ENCODE measurements at regions not wholly inside any gene's neighbourhood (a gene's known extent, or its start where the extent isn't known, plus 50 kb on each side); places are given as distances from the start of the nearest gene placed in this dataset.

DNA sequence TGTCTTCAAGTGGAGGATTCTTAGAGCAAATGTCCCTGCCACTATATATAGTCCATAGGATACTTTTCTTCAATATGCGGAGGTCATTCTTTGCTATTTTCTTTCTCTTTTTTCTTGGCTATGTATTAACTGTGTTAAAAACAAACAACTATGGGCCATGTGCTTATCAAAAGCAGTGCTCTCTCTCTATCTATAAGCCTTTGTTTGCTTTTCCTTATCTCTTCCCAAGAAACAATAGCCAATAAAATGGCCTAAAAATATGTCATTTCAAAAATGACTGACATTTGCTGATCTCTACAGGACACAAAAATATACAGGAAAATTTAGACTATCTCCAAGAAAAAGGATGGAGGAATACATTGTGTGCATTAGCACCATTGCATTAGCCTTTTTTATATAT, 212.1 kb downstream of the MAF start:
- WGBS (ENCODE audit: insufficient coverage, low coverage, missing lambda C conversion rate) = 25% methylated on average over 1 of the region's 1 CpG
- TF ChIP-seq FOXA3 (CRISPR knock-in tag; conservative IDR thresholded peaks at IDR 0.05 in 1 of 2, IDR thresholded peaks at IDR 0.05 in 1 of 2) = peak in 1 of 2 experiments; percentile 77; a peak in 2 of 4 replicates
- peak; percentile 88 for TF ChIP-seq SOX6 (IDR thresholded peaks at IDR 0.05)
- no peak for TF ChIP-seq ZNF79 (CRISPR knock-in tag; IDR thresholded peaks at IDR 0.05; ENCODE audit: low read depth)
- no peak for TF ChIP-seq SAP30 (IDR thresholded peaks at IDR 0.05; ENCODE audit: borderline replicate concordance, insufficient read depth, low read depth, low read length, poor library complexity, severe bottlenecking)
- H3K36me3 ChIP-seq (ENCODE audit: control insufficient read depth, insufficient read depth, low read length) = no peaks in the 10 kb centered on the region
- H4K20me1 ChIP-seq (replicated peaks; ENCODE audit: control insufficient read depth, insufficient read depth, low read length) = no peaks in the 10 kb centered on the region
- BruUV-seq (replicated peaks) = no TSS peak
- intact Hi-C loops (cut with micrococcal nuclease) (no loop called here), in situ Hi-C loops (cut with MboI) (no loop called here)
- no peak overlapping the region for H3K9ac ChIP-seq (ENCODE audit: insufficient read depth in 1 of 2, low read depth in 2 of 2, low read length in 2 of 2)
- POLR2A ChIA-PET = no interaction called here
- ATAC-seq (no peak), DNase-seq (ENCODE audit: extremely low read depth in 1 of 4, low spot score in 3 of 4) (no peak), FAIRE-seq (no peak)
- CTCF ChIA-PET (ENCODE audit: low intra/inter-chr PET ratio) = no interaction called here
- H3K9me3 ChIP-seq (replicated peaks; ENCODE audit: control insufficient read depth, insufficient read depth, low read depth, low read length) = no peaks in the 10 kb centered on the region
- no peak overlapping the region for H2AFZ ChIP-seq (ENCODE audit: low read depth, low read length)
- no peak overlapping the region for H3K27ac ChIP-seq (ENCODE audit: extremely low read depth, low read depth, low read length)
- H3K27me3 ChIP-seq (ENCODE audit: control insufficient read depth in 2 of 2, insufficient read depth in 2 of 2, low read length in 2 of 2) = peaks cover 6 to 13% of the 10 kb centered on the region in 2 experiments; a peak in 3 of 5 replicates
- no peaks in the 10 kb centered on the region for H3K79me2 ChIP-seq (ENCODE audit: control insufficient read depth, insufficient read depth, low read length)
- no peaks in the 10 kb centered on the region for H3K4me1 ChIP-seq (replicated peaks in 1 of 2; ENCODE audit: control insufficient read depth in 2 of 2, insufficient read depth in 2 of 2, low read length in 2 of 2)
- no peak overlapping the region for H3K4me2 ChIP-seq (ENCODE audit: insufficient read depth, low read length)
- H3K9me1 ChIP-seq (ENCODE audit: control insufficient read depth, insufficient read depth, low read length) = no peaks in the 10 kb centered on the region
- H3K4me3 ChIP-seq = no peak overlapping the region

DNA sequence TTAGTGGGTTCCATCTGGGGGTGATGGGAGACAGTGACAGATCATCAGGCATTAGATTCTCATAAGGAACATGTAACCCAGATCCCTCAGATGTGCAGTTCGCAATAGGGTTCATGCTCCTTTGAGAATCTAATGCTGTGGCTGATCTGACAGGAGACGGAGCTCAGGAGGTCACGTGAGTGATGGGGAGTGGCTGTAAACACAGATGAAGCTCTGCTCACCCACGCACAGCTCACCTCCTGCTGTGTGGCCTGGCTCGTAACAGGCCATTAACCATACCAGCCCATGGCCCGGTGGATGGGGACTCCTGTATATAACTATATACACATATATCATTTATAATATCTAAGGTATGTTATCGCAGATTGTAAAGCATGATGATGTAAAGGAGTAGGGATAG, 214.2 kb downstream of the MAF start:
- intact Hi-C loops (cut with micrococcal nuclease) (no loop called here), in situ Hi-C loops (cut with MboI) (no loop called here)
- peak; percentile 32 for FAIRE-seq
- ChIA-PET POLR2A (interaction anchor here (0.5 to 1.5 kb wide), 4 partner anchors 8 to 14 kb away, joined by 3 to 4 read pairs (median 4); no protein-coding TSS in a partner anchor), CTCF (ENCODE audit: low intra/inter-chr PET ratio) (no interaction called here)
- H3K27ac ChIP-seq (ENCODE audit: extremely low read depth, low read depth, low read length) = no peak overlapping the region
- BruUV-seq (replicated peaks) = no TSS peak
- WGBS (ENCODE audit: insufficient coverage, low coverage, missing lambda C conversion rate) = 1% methylated on average over 7 of the region's 7 CpGs
- no peaks in the 10 kb centered on the region for H4K20me1 ChIP-seq (replicated peaks; ENCODE audit: control insufficient read depth, insufficient read depth, low read length)
- H3K27me3 ChIP-seq (ENCODE audit: control insufficient read depth in 2 of 2, insufficient read depth in 2 of 2, low read length in 2 of 2) = peaks cover 4 to 6% of the 10 kb centered on the region in 2 experiments; a peak in 2 of 5 replicates
- H3K9me1 ChIP-seq (ENCODE audit: control insufficient read depth, insufficient read depth, low read length) = no peaks in the 10 kb centered on the region
- no peaks in the 10 kb centered on the region for H3K4me1 ChIP-seq (replicated peaks in 1 of 2; ENCODE audit: control insufficient read depth in 2 of 2, insufficient read depth in 2 of 2, low read length in 2 of 2)
- no peaks in the 10 kb centered on the region for H3K79me2 ChIP-seq (ENCODE audit: control insufficient read depth, insufficient read depth, low read length)
- H3K9me3 ChIP-seq (replicated peaks; ENCODE audit: control insufficient read depth, insufficient read depth, low read depth, low read length) = no peaks in the 10 kb centered on the region
- no peak overlapping the region for H3K4me2 ChIP-seq (ENCODE audit: insufficient read depth, low read length)
- peak in 2 of 4 experiments; percentile 29 to 54 for DNase-seq (ENCODE audit: extremely low read depth in 1 of 4, low spot score in 3 of 4)
- no peak overlapping the region for H3K9ac ChIP-seq (ENCODE audit: insufficient read depth in 1 of 2, low read depth in 2 of 2, low read length in 2 of 2)
- H2AFZ ChIP-seq (ENCODE audit: low read depth, low read length) = no peak overlapping the region
- peak; percentile 87 for ATAC-seq
- no peaks in the 10 kb centered on the region for H3K36me3 ChIP-seq (ENCODE audit: control insufficient read depth, insufficient read depth, low read length)
- no peak overlapping the region for H3K4me3 ChIP-seq
- TF ChIP-seq BHLHE40 (IDR thresholded peaks at IDR 0.05; ENCODE audit: low read length) (peak; percentile 55; the same call in 1 of the 2 replicates), TEAD4 (IDR thresholded peaks at IDR 0.05; ENCODE audit: low read length) (no peak), TEAD4 (CRISPR knock-in tag; IDR thresholded peaks at IDR 0.05; ENCODE audit: borderline replicate concordance) (no peak), TFE3 (CRISPR knock-in tag; IDR thresholded peaks at IDR 0.05) (peak; percentile 79), EGR1 (conservative IDR thresholded peaks at IDR 0.05) (peak; percentile 69), SREBF1 (IDR thresholded peaks at IDR 0.05; ENCODE audit: borderline replicate concordance, low read depth, low read length) (no peak), NR1H2 (CRISPR knock-in tag; IDR thresholded peaks at IDR 0.05) (no peak)
- TF ChIP-seq, protein P1, sequence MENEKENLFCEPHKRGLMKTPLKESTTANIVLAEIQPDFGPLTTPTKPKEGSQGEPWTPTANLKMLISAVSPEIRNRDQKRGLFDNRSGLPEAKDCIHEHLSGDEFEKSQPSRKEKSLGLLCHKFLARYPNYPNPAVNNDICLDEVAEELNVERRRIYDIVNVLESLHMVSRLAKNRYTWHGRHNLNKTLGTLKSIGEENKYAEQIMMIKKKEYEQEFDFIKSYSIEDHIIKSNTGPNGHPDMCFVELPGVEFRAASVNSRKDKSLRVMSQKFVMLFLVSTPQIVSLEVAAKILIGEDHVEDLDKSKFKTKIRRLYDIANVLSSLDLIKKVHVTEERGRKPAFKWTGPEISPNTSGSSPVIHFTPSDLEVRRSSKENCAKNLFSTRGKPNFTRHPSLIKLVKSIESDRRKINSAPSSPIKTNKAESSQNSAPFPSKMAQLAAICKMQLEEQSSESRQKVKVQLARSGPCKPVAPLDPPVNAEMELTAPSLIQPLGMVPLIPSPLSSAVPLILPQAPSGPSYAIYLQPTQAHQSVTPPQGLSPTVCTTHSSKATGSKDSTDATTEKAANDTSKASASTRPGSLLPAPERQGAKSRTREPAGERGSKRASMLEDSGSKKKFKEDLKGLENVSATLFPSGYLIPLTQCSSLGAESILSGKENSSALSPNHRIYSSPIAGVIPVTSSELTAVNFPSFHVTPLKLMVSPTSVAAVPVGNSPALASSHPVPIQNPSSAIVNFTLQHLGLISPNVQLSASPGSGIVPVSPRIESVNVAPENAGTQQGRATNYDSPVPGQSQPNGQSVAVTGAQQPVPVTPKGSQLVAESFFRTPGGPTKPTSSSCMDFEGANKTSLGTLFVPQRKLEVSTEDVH (IDR thresholded peaks at IDR 0.05; ENCODE audit: low read depth, partially characterized antibody) = no peak
